DOHH2 (cell line): ENCODE measurements at regions not wholly inside any gene's neighbourhood (a gene's known extent, or its start where the extent isn't known, plus 50 kb on each side); places are given as distances from the start of the nearest gene placed in this dataset.

Source experiments
- H3F3A ChIP-seq: fragments of 200-600 bp; sonication (generic), shearing (Covaris generic); 2 replicates; pipeline ENCODE4 v1.6.0; 2016; ENCODE audit warnings: antibody characterized with exemption, mild to moderate bottlenecking; ENCODE audit not compliant: control insufficient read depth, insufficient read depth
- H3K27ac ChIP-seq: fragments of 200-600 bp; sonication (generic); 2 replicates; pipeline ENCODE4 v1.5.1; 2014; ENCODE audit warnings: low read depth, mild to moderate bottlenecking, low read length, moderate library complexity
- H3K27me3 ChIP-seq: fragments of 200-600 bp; sonication (generic); 2 replicates; pipeline ENCODE4 v1.6.1; 2014; ENCODE audit warnings: mild to moderate bottlenecking, low read length, mixed read lengths; ENCODE audit not compliant: control insufficient read depth
- H3K36me3 ChIP-seq: fragments of 200-600 bp; sonication (generic); 2 replicates; pipeline ENCODE4 v1.6.1; 2014; ENCODE audit warnings: mild to moderate bottlenecking, low read length, moderate library complexity, mixed read lengths; ENCODE audit not compliant: control insufficient read depth
- H3K4me1 ChIP-seq: fragments of 200-600 bp; sonication (generic); 2 replicates; pipeline ENCODE4 v1.6.1; 2014; ENCODE audit warnings: mild to moderate bottlenecking, low read length, mixed read lengths; ENCODE audit not compliant: control insufficient read depth
- H3K4me2 ChIP-seq: fragments of 200-600 bp; sonication (generic); 2 replicates; pipeline ENCODE4 v1.6.0; 2014; ENCODE audit warnings: mild to moderate bottlenecking, low read length, moderate library complexity
- H3K4me3 ChIP-seq: fragments of 200-600 bp; sonication (generic); 2 replicates; pipeline ENCODE4 v1.5.1; 2014; ENCODE audit warnings: mild to moderate bottlenecking, low read length, mixed read lengths
- H3K79me2 ChIP-seq: fragments of 200-600 bp; sonication (generic); 2 replicates; pipeline ENCODE4 v1.6.1; 2014; ENCODE audit warnings: mild to moderate bottlenecking, low read length, mixed read lengths; ENCODE audit not compliant: control insufficient read depth
- H3K9me2 ChIP-seq: fragments of 200-600 bp; sonication (generic); replicated peaks from 2 replicates; pipeline ENCODE4 v1.6.1; 2014; ENCODE audit warnings: mild to moderate bottlenecking, low read length, mixed read lengths; ENCODE audit not compliant: control insufficient read depth
- H3K9me3 ChIP-seq: fragments of 200-600 bp; sonication (generic); 2 replicates; pipeline ENCODE4 v1.6.1; 2014; ENCODE audit warnings: antibody characterized with exemption, low read length, mixed read lengths; ENCODE audit not compliant: control insufficient read depth, insufficient read depth
- H4K20me1 ChIP-seq: fragments of 200-600 bp; sonication (generic); 2 replicates; pipeline ENCODE4 v1.6.0; 2014; ENCODE audit warnings: low read depth, mild to moderate bottlenecking, antibody characterized with exemption, low read length, moderate library complexity; ENCODE audit not compliant: control insufficient read depth, insufficient read depth
- EZH2phosphoT487 ChIP-seq: fragments of 200-600 bp; sonication (generic); IDR thresholded peaks from 2 replicates; pipeline ENCODE4 v1.6.1; 2017; ENCODE audit warnings: borderline replicate concordance, mild to moderate bottlenecking, antibody characterized with exemption, low read length, moderate library complexity, mixed read lengths
- TF ChIP-seq, protein P1 (sequence below): fragments of 200-600 bp; sonication (generic); IDR thresholded peaks from one replicate; pipeline ENCODE4 v1.5.1; 2014; ENCODE audit warnings: antibody characterized with exemption, mild to moderate bottlenecking, low read depth, low read length; ENCODE audit not compliant: poor library complexity, severe bottlenecking

DNA sequence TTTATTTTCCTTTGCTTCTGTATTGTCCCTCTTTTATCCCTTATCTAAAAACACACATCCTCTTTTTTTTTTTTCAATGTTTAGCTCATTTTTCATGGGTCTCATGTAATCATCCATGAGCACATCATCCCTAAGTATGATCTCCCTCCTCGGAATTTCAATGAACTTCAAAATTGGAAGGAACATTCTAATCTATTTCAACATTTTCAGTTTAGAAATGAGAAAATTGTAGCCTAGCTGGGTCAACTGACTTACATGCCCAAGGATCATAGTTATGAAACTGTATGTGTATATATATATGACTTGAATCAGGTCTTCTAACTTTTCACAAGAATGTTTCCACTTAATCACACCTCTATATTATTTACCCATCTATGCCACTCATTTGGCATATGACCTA, 77.7 kb downstream of the TUSC1 start:
- no peaks in the 10 kb centered on the region for H4K20me1 ChIP-seq
- H3K4me1 ChIP-seq: no peaks in the 10 kb centered on the region
- H3K9me3 ChIP-seq: no peaks in the 10 kb centered on the region; the same call in 1 of the 2 replicates
- no peak overlapping the region for H3K4me2 ChIP-seq
- no peak overlapping the region for H3K27ac ChIP-seq
- H3K4me3 ChIP-seq: no peak overlapping the region
- no peaks in the 10 kb centered on the region for H3K27me3 ChIP-seq
- H3K36me3 ChIP-seq: no peaks in the 10 kb centered on the region
- H3K79me2 ChIP-seq: no peaks in the 10 kb centered on the region
- H3K9me2 ChIP-seq: no peaks in the 10 kb centered on the region
- no peak for TF ChIP-seq EZH2phosphoT487
- TF ChIP-seq, protein P1, sequence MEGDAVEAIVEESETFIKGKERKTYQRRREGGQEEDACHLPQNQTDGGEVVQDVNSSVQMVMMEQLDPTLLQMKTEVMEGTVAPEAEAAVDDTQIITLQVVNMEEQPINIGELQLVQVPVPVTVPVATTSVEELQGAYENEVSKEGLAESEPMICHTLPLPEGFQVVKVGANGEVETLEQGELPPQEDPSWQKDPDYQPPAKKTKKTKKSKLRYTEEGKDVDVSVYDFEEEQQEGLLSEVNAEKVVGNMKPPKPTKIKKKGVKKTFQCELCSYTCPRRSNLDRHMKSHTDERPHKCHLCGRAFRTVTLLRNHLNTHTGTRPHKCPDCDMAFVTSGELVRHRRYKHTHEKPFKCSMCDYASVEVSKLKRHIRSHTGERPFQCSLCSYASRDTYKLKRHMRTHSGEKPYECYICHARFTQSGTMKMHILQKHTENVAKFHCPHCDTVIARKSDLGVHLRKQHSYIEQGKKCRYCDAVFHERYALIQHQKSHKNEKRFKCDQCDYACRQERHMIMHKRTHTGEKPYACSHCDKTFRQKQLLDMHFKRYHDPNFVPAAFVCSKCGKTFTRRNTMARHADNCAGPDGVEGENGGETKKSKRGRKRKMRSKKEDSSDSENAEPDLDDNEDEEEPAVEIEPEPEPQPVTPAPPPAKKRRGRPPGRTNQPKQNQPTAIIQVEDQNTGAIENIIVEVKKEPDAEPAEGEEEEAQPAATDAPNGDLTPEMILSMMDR: no peak
- no peaks in the 10 kb centered on the region for H3F3A ChIP-seq

DNA sequence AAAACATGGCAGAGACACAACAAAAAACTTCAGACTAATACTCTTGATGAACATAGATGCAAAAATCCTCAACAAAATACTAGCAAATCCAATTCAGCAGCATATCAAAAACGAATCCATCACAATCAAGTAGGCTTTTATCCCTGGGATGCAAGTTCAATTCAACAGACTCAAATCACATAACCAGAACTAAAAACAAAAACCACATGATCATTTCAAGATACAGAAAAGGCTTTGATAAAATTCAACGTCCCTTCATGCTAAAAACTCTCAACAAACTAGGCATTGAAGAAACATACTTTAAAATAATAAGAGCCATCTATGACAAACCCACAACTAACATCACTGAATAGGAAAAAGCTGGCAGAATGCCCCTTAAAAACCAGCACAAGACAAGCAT, 93.6 kb downstream of the TUSC1 start:
- no peaks in the 10 kb centered on the region for H3K36me3 ChIP-seq

DNA sequence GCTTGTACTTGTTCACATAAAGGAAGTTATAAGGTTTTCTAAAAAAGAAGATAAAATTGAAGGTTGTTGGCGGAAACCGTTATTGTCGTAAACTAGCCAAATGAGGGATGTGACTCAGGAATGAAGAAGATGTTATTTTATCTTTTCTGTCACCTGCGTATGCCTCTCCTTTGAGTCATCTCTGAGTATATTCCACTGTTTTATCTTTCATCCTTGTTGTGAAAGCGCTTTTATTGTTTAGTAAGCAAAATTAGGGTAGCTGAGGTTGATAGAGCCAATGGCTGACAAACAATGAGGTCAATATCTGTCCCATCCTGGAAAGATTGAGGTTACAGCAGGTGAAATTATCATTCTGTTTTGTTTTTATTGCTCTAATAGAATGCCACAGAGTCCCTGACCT, 105.0 kb downstream of the TUSC1 start:
- Histone ChIP-seq H3F3A (no peaks in the 10 kb centered on the region), H4K20me1 (no peaks in the 10 kb centered on the region), H3K27me3 (no peaks in the 10 kb centered on the region), H3K4me2 (no peak overlapping the region), H3K9me2 (no peaks in the 10 kb centered on the region), H3K27ac (no peak overlapping the region), H3K4me3 (no peak overlapping the region), H3K36me3 (no peaks in the 10 kb centered on the region), H3K79me2 (no peaks in the 10 kb centered on the region), H3K9me3 (no peaks in the 10 kb centered on the region), H3K4me1 (no peaks in the 10 kb centered on the region)
- TF ChIP-seq EZH2phosphoT487: no peak
- TF ChIP-seq, protein P1: no peak

More for the DNA sequence above, 93.6 kb downstream of the TUSC1 start:
- H3K9me3 ChIP-seq: no peaks in the 10 kb centered on the region
- no peaks in the 10 kb centered on the region for H3F3A ChIP-seq
- no peaks in the 10 kb centered on the region for H3K27me3 ChIP-seq
- H3K27ac ChIP-seq: no peak overlapping the region
- H3K79me2 ChIP-seq: no peaks in the 10 kb centered on the region
- H3K4me2 ChIP-seq: no peak overlapping the region
- H3K9me2 ChIP-seq: no peaks in the 10 kb centered on the region
- no peaks in the 10 kb centered on the region for H4K20me1 ChIP-seq
- H3K4me3 ChIP-seq: no peak overlapping the region
- no peak for TF ChIP-seq EZH2phosphoT487
- TF ChIP-seq, protein P1: no peak
- no peaks in the 10 kb centered on the region for H3K4me1 ChIP-seq

DNA sequence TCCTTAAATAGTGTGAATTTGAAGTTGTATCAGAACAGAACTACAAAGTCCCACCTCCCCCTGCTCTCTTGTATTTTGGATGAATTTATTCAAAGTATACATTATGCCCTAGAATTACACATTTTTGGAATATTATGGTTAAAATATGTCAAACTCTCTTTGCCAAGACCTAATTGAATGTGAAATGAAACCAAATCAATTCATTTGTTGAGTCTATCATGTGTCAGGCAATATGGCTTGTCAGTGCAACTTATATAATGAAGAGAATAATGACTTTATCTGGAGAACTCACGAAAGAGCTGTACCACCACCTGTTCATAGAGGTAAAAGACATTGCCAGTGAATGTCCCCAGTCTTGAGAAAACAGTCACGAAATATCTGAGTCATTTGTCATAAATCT, 106.8 kb downstream of the TUSC1 start:
- Histone ChIP-seq H3F3A (no peaks in the 10 kb centered on the region), H3K27ac (no peak overlapping the region), H3K4me1 (no peaks in the 10 kb centered on the region), H4K20me1 (no peaks in the 10 kb centered on the region), H3K79me2 (no peaks in the 10 kb centered on the region), H3K27me3 (no peaks in the 10 kb centered on the region), H3K36me3 (no peaks in the 10 kb centered on the region), H3K4me3 (no peak overlapping the region), H3K9me3 (no peaks in the 10 kb centered on the region), H3K9me2 (no peaks in the 10 kb centered on the region), H3K4me2 (no peak overlapping the region)
- TF ChIP-seq EZH2phosphoT487: no peak
- TF ChIP-seq, protein P1: no peak
